Right lobe of liver (tissue), 6 donors: ENCODE measurements at regions not wholly inside any gene's neighbourhood (a gene's known extent, or its start where the extent isn't known, plus 50 kb on each side); places are given as distances from the start of the nearest gene placed in this dataset.

Source experiments
- ATAC-seq, 4 donors: fragments of 200-7000 bp; cut with Tn5 transposase; one replicate each; pipeline ENCODE4 v1.9.1; 2020; ENCODE audit warnings: mild to moderate bottlenecking in 4 of 4, moderate library complexity in 4 of 4
- DNase-seq, 3 donors: peaks; one replicate each; pipeline ENCODE4 v3.0.0-alpha.2; 2020
- H3K27ac ChIP-seq, 3 donors: fragments of 200-600 bp; one replicate each; pipeline ENCODE4 v1.8.0; 2022
- H3K27me3 ChIP-seq, 2 donors: fragments of 200-600 bp; one replicate each; pipeline ENCODE4 v1.8.0; 2022
- H3K36me3 ChIP-seq, 4 donors: fragments of 200-600 bp; sonication (generic) in 1 of 4; one replicate each; pipeline versions ENCODE4 v1.5.1 to v1.8.0; 2017 to 2022; ENCODE audit warnings: control low read depth in 1 of 4
- H3K4me1 ChIP-seq, 4 donors: fragments of 200-600 bp; sonication (generic) in 1 of 4; one replicate each; pipeline versions ENCODE4 v1.5.1 to v1.8.0; 2017 to 2022; ENCODE audit warnings: control low read depth in 1 of 4
- H3K4me3 ChIP-seq, 3 donors: fragments of 200-600 bp; one replicate each; pipeline ENCODE4 v1.8.0; 2022
- H3K9me3 ChIP-seq, 4 donors: fragments of 200-600 bp; sonication (generic) in 1 of 4; one replicate each; pipeline versions ENCODE4 v1.5.1 to v1.8.0; 2017 to 2022; ENCODE audit warnings: control low read depth in 1 of 4
- CTCF ChIP-seq, 4 donors: fragments of 200-600 bp in 3 of 4; fragments of 450-650 bp in 1 of 4; IDR thresholded peaks; one replicate each; pipeline versions ENCODE4 v1.5.1 to v1.8.0; 2016 to 2022; ENCODE audit warnings: antibody characterized with exemption in 4 of 4, mild to moderate bottlenecking in 2 of 4
- POLR2A ChIP-seq: fragments of 450-650 bp; IDR thresholded peaks from one replicate; pipeline ENCODE4 v1.6.1; 2017; ENCODE audit warnings: antibody characterized with exemption, mild to moderate bottlenecking
- WGBS: methylation state at CpG from one replicate; pipeline ENCODE4 v1.1.6; 2018; ENCODE audit warnings: low coverage, low lambda C conversion rate; ENCODE audit not compliant: insufficient coverage; ENCODE audit errors: missing lambda C conversion rate; 5-methylcytosine and 5-hydroxymethylcytosine counted together
- intact Hi-C, 2 donors: fragments of 100-400 bp; cut with DNase I; formaldehyde crosslinking; loops; one replicate each; pipeline versions ENCODE4 v1.11.2 to v1.14.1; 2022
- donor health status: DM: no; HTN: yes; CAD: no.
- donor health status: DM: no; HTN: no; CAD: no.
- donor health status: DM: no; HTN: no; CAD: no.
- donor health status: DM: no; HTN: yes; CAD: no.
- donor health status: DM: no; HTN: yes; CAD: no.

- Histone ChIP-seq H3K27ac (no peak overlapping the region), H3K9me3 (no peaks in the 10 kb centered on the region), H3K4me3 (no peak overlapping the region), H3K4me1 (no peaks in the 10 kb centered on the region), H3K36me3 (no peaks in the 10 kb centered on the region), H3K27me3 (no peaks in the 10 kb centered on the region)
- ATAC-seq (no peak), DNase-seq (no peak)
- intact Hi-C loops, result no loop called here
- TF ChIP-seq CTCF (IDR thresholded peaks at IDR 0.05), result no peak
- no peak for TF ChIP-seq POLR2A
- 56% methylated on average over 2 of the region's 2 CpGs for WGBS
Measured at GRCh38 chr6:100134297-100134696, 140.3 kb upstream of the MCHR2 start.

- no peak overlapping the region for H3K4me3 ChIP-seq
- H3K36me3 ChIP-seq, result no peaks in the 10 kb centered on the region
- TF ChIP-seq POLR2A (no peak), CTCF (IDR thresholded peaks at IDR 0.05) (no peak)
- H3K4me1 ChIP-seq, result no peaks in the 10 kb centered on the region
- ATAC-seq, result no peak
- intact Hi-C loops, result no loop called here
- no peak overlapping the region for H3K27ac ChIP-seq
- H3K9me3 ChIP-seq, result no peaks in the 10 kb centered on the region
- H3K27me3 ChIP-seq, result no peaks in the 10 kb centered on the region
- DNase-seq, result no peak
Measured at GRCh38 chr6:100132005-100132404, 138.0 kb upstream of the MCHR2 start.

GRCh38 chr6:100130630-100131029, 136.6 kb upstream of the MCHR2 start:
- Histone ChIP-seq H3K36me3 (no peaks in the 10 kb centered on the region), H3K27ac (no peak overlapping the region), H3K4me1 (no peaks in the 10 kb centered on the region), H3K4me3 (no peak overlapping the region), H3K9me3 (no peaks in the 10 kb centered on the region), H3K27me3 (no peaks in the 10 kb centered on the region)
- no peak for TF ChIP-seq POLR2A
- TF ChIP-seq CTCF (IDR thresholded peaks at IDR 0.05), result no peak
- ATAC-seq, result no peak
- WGBS, result 79% methylated on average over 1 of the region's 1 CpG
- DNase-seq, result no peak
- intact Hi-C loops, result no loop called here

GRCh38 chr6:100126790-100127484, 132.9 kb upstream of the MCHR2 start:
- Histone ChIP-seq H3K27me3 (no peaks in the 10 kb centered on the region), H3K36me3 (no peaks in the 10 kb centered on the region), H3K27ac (no peak overlapping the region), H3K4me1 (peaks cover 0 to 2% (median 0%) of the 10 kb centered on the region in 4 donors), H3K4me3 (no peak overlapping the region), H3K9me3 (no peaks in the 10 kb centered on the region)
- WGBS, result 58% methylated on average over 6 of the region's 6 CpGs
- no peak for DNase-seq
- ATAC-seq, result no peak
- intact Hi-C loops, result loop anchor here in 1 of 2 donors (10.0 kb wide), 1 partner anchor 348 kb away; no protein-coding TSS in a partner anchor
- TF ChIP-seq POLR2A (no peak), CTCF (IDR thresholded peaks at IDR 0.05) (no peak)
